Ishikawa (cell line): ENCODE measurements at regions not wholly inside any gene's neighbourhood (a gene's known extent, or its start where the extent isn't known, plus 50 kb on each side); places are given as distances from the start of the nearest gene placed in this dataset.

Source experiments
- EP300 ChIP-seq: IDR thresholded peaks from 2 replicates; pipeline ENCODE4 v1.6.1; 2012; ENCODE audit warnings: borderline replicate concordance
- ZBTB7A ChIP-seq: IDR thresholded peaks from 2 replicates; pipeline ENCODE4 v1.6.1; 2012; ENCODE audit warnings: low read depth
- TF ChIP-seq, protein P1 (sequence below): IDR thresholded peaks from 2 replicates; pipeline ENCODE4 v1.6.1; 2012

- TF ChIP-seq, protein P1, sequence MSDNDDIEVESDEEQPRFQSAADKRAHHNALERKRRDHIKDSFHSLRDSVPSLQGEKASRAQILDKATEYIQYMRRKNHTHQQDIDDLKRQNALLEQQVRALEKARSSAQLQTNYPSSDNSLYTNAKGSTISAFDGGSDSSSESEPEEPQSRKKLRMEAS: no peak
- TF ChIP-seq ZBTB7A (no peak), EP300 (no peak)
Observed at GRCh38 chr10:64101606-64102263, 580.5 kb downstream of the REEP3 start.
